ENCODE measurements at regions not wholly inside any gene's neighbourhood (a gene's known extent, or its start where the extent isn't known, plus 50 kb on each side); places are given as distances from the start of the nearest gene placed in this dataset.

DNA sequence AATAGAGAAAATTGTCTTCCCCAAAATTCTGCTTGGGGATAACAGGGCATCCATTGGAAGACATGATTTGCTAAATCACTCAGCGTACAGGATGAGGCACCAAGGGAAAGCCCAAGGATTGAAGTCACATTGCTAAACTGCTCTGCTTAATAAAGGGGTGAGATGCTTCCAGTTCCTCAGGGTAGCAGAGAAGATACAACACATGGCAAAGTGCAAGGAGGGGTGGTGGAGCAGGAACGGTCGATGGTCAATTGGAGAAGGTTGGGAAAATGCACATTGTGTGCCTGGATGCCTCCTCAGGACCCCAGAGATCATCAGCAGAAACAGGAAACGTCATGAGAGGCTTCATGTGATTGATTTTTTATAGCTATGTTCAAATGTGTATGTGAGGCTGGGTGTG, 116.3 kb upstream of the SOX1 start:
- Mint-ChIP-seq H3K4me3 (ENCODE audit: unreplicated experiment) (no peak overlapping the region), H3K4me1 (ENCODE audit: unreplicated experiment) (no peaks in the 10 kb centered on the region), H3K27me3 (ENCODE audit: unreplicated experiment) (no peaks in the 10 kb centered on the region), H3K9me3 (ENCODE audit: unreplicated experiment) (peaks cover 33% of the 10 kb centered on the region), H3K36me3 (ENCODE audit: unreplicated experiment) (peaks cover 3% of the 10 kb centered on the region), H3K27ac (ENCODE audit: unreplicated experiment) (no peak overlapping the region)
- TF ChIP-seq, protein P1, sequence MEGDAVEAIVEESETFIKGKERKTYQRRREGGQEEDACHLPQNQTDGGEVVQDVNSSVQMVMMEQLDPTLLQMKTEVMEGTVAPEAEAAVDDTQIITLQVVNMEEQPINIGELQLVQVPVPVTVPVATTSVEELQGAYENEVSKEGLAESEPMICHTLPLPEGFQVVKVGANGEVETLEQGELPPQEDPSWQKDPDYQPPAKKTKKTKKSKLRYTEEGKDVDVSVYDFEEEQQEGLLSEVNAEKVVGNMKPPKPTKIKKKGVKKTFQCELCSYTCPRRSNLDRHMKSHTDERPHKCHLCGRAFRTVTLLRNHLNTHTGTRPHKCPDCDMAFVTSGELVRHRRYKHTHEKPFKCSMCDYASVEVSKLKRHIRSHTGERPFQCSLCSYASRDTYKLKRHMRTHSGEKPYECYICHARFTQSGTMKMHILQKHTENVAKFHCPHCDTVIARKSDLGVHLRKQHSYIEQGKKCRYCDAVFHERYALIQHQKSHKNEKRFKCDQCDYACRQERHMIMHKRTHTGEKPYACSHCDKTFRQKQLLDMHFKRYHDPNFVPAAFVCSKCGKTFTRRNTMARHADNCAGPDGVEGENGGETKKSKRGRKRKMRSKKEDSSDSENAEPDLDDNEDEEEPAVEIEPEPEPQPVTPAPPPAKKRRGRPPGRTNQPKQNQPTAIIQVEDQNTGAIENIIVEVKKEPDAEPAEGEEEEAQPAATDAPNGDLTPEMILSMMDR (IDR thresholded peaks at IDR 0.05): no peak
- peak; percentile 46 for DNase-seq (ENCODE audit: extremely low spot score, unreplicated experiment)

DNA sequence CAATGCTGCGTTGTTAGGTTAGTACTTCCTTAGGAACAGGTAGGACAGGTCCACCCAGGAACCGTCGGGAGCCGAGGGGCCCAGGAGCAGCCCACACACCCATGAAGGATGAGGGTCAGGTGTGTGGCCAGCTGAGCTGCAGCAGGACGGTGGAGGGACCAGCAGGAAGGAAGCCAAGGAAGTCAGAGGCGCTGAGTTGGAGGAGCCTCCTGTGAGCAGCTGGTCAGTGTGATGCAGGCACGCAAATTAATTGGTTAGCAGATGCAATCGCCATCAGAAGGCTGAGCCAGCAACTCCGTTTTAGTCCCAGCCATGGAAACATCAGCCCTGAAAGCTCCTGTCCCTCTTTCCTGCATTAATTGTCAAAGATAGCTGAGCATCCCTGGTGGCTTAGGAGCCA, 114.9 kb upstream of the SOX1 start:
- Mint-ChIP-seq H3K27ac (ENCODE audit: unreplicated experiment) (no peak overlapping the region), H3K36me3 (ENCODE audit: unreplicated experiment) (peaks cover 3% of the 10 kb centered on the region), H3K27me3 (ENCODE audit: unreplicated experiment) (no peaks in the 10 kb centered on the region), H3K4me3 (ENCODE audit: unreplicated experiment) (no peak overlapping the region), H3K4me1 (ENCODE audit: unreplicated experiment) (no peaks in the 10 kb centered on the region), H3K9me3 (ENCODE audit: unreplicated experiment) (peaks cover 33% of the 10 kb centered on the region)
- TF ChIP-seq, protein P1 (IDR thresholded peaks at IDR 0.05): no peak
- DNase-seq (ENCODE audit: extremely low spot score, unreplicated experiment): peak; percentile 59

DNA sequence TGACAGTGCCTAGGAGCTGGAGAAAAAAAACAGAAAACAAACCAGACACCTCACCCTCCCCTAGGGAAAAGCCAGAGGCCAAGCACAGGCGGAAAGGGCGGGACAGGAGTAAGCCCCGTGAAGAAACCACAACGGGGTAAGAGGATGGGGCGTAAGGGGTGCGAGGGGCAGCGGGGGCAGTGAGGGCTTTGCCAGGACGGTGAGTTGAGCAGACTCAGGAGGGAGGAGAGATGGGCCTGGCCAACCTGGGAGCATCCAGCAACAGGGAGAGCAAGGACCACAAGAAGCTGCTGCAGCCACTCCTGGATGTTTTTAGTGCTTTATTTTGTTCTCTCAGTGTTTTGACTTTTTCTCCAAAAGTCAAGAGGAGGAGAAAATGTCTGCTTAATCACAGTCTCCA, 114.1 kb upstream of the SOX1 start:
- Mint-ChIP-seq H3K27ac (ENCODE audit: unreplicated experiment) (no peak overlapping the region), H3K36me3 (ENCODE audit: unreplicated experiment) (peaks cover 3% of the 10 kb centered on the region), H3K4me3 (ENCODE audit: unreplicated experiment) (no peak overlapping the region), H3K4me1 (ENCODE audit: unreplicated experiment) (no peaks in the 10 kb centered on the region), H3K9me3 (ENCODE audit: unreplicated experiment) (peaks cover 33% of the 10 kb centered on the region), H3K27me3 (ENCODE audit: unreplicated experiment) (no peaks in the 10 kb centered on the region)
- no peak for DNase-seq (ENCODE audit: extremely low spot score, unreplicated experiment)
- TF ChIP-seq, protein P1 (IDR thresholded peaks at IDR 0.05): no peak

GRCh38 chr13:111953546-111954178, 113.3 kb upstream of the SOX1 start:
- TF ChIP-seq, protein P1 (IDR thresholded peaks at IDR 0.05): no peak
- peaks cover 28% of the 10 kb centered on the region for H3K9me3 Mint-ChIP-seq (ENCODE audit: unreplicated experiment)
- H3K27me3 Mint-ChIP-seq (ENCODE audit: unreplicated experiment): no peaks in the 10 kb centered on the region
- no peak overlapping the region for H3K27ac Mint-ChIP-seq (ENCODE audit: unreplicated experiment)
- DNase-seq (ENCODE audit: extremely low spot score, unreplicated experiment): peak; percentile 75
- no peaks in the 10 kb centered on the region for H3K4me1 Mint-ChIP-seq (ENCODE audit: unreplicated experiment)
- peaks cover 3% of the 10 kb centered on the region for H3K36me3 Mint-ChIP-seq (ENCODE audit: unreplicated experiment)
- no peak overlapping the region for H3K4me3 Mint-ChIP-seq (ENCODE audit: unreplicated experiment)

- TF ChIP-seq, protein P1 (IDR thresholded peaks at IDR 0.05): no peak
- Mint-ChIP-seq H3K4me3 (ENCODE audit: unreplicated experiment) (no peak overlapping the region), H3K4me1 (ENCODE audit: unreplicated experiment) (no peaks in the 10 kb centered on the region), H3K27me3 (ENCODE audit: unreplicated experiment) (no peaks in the 10 kb centered on the region), H3K36me3 (ENCODE audit: unreplicated experiment) (peaks cover 3% of the 10 kb centered on the region), H3K9me3 (ENCODE audit: unreplicated experiment) (peaks cover 23% of the 10 kb centered on the region), H3K27ac (ENCODE audit: unreplicated experiment) (no peak overlapping the region)
- DNase-seq (ENCODE audit: extremely low spot score, unreplicated experiment): no peak
Observed at GRCh38 chr13:111954661-111955411, 112.1 kb upstream of the SOX1 start.

All from osteocyte (in vitro differentiated cells).